K562 (cell line): ENCODE measurements at regions not wholly inside any gene's neighbourhood (a gene's known extent, or its start where the extent isn't known, plus 50 kb on each side); places are given as distances from the start of the nearest gene placed in this dataset.

ENCODE experiments used
- ATAC-seq: fragments of 200-7000 bp; cut with Tn5 transposase; 3 replicates; pipeline ENCODE4 v1.9.1; 2020; ENCODE audit warnings: moderate library complexity
- BruUV-seq: library from RNA; stranded (reverse); fragments of 400-500 nt; replicated peaks from 2 replicates; lab custom pipeline; 2021; lab: Mats Ljungman, UMichigan
- CTCF ChIA-PET: fragments of 300-600 bp; formaldehyde crosslinking; extraction: SDS; loops from one replicate; lab custom pipeline; 2021; ENCODE audit warnings: low intra/inter-chr PET ratio; lab: Yijun Ruan, JAX
- POLR2A ChIA-PET: fragments of 300-600, 350-650 bp; sonication (Branson Sonifier 250); formaldehyde crosslinking; extraction: SDS; loops from one replicate; lab custom pipeline; 2021; ENCODE audit warnings: antibody characterized with exemption, inconsistent platforms; lab: Yijun Ruan, JAX
- DNase-seq, 4 experiments: peaks; one replicate each; pipeline versions ENCODE4 v3.0.0 to v3.0.0-alpha.2; 2011 to 2018; ENCODE audit warnings: low spot score in 3 of 4, mixed read lengths in 3 of 4; ENCODE audit errors: extremely low read depth in 1 of 4
- FAIRE-seq: peaks from 2 replicates; lab custom pipeline; 2011; peaks lifted over from hg19 to GRCh38; lab: Jason Lieb, UNC
- H2AFZ ChIP-seq: 2 replicates; pipeline ENCODE4 v1.6.0; 2011; ENCODE audit warnings: low read depth, low read length, control low read depth, inconsistent platforms
- H3K27ac ChIP-seq: fragments of 200-600 bp; 3 replicates; pipeline ENCODE4 v1.8.0; 2011; ENCODE audit warnings: low read depth, mild to moderate bottlenecking, control low read depth, inconsistent platforms, low read length, moderate library complexity, mixed read lengths; ENCODE audit errors: extremely low read depth
- H3K27me3 ChIP-seq, 2 experiments: fragments of 300-600 bp in 1 of 2; 2 replicates in 1 of 2; 3 replicates in 1 of 2; pipeline versions ENCODE4 v1.6.0 to v1.8.0; 2011; ENCODE audit warnings: inconsistent platforms in 2 of 2, low read length in 2 of 2, mild to moderate bottlenecking in 1 of 2, mixed read lengths in 1 of 2, moderate library complexity in 1 of 2; ENCODE audit not compliant: control insufficient read depth in 2 of 2, insufficient read depth in 2 of 2
- H3K36me3 ChIP-seq: fragments of 300-600 bp; 3 replicates; pipeline ENCODE4 v1.8.0; 2011; ENCODE audit warnings: mild to moderate bottlenecking, low read length, inconsistent platforms; ENCODE audit not compliant: control insufficient read depth, insufficient read depth
- H3K4me1 ChIP-seq, 2 experiments: fragments of 200-600 bp in 1 of 2; replicated peaks in 1 of 2; 2 replicates in 1 of 2; 3 replicates in 1 of 2; pipeline versions ENCODE4 v1.5.1 to v1.8.0; 2011; ENCODE audit warnings: inconsistent platforms in 2 of 2, low read length in 2 of 2, mild to moderate bottlenecking in 1 of 2, mixed read lengths in 1 of 2, moderate library complexity in 1 of 2; ENCODE audit not compliant: control insufficient read depth in 2 of 2, insufficient read depth in 2 of 2
- H3K4me2 ChIP-seq: 2 replicates; pipeline ENCODE4 v1.6.1; 2011; ENCODE audit warnings: low read length, control low read depth, inconsistent platforms, mixed read lengths; ENCODE audit not compliant: insufficient read depth
- H3K4me3 ChIP-seq: fragments of 200-600 bp; sonication (generic), shearing (Covaris generic); 2 replicates; pipeline ENCODE4 v1.5.1; 2016; ENCODE audit warnings: control low read depth, inconsistent platforms
- H3K79me2 ChIP-seq: fragments of 200-600 bp; 3 replicates; pipeline ENCODE4 v1.8.0; 2011; ENCODE audit warnings: low read length, inconsistent platforms; ENCODE audit not compliant: control insufficient read depth, insufficient read depth
- H3K9ac ChIP-seq, 2 experiments: 2 replicates each; pipeline versions ENCODE4 v1.6.0 to v1.6.1; 2011; ENCODE audit warnings: low read depth in 2 of 2, low read length in 2 of 2, control low read depth in 1 of 2, inconsistent platforms in 1 of 2, mild to moderate bottlenecking in 1 of 2, mixed read lengths in 1 of 2; ENCODE audit not compliant: insufficient read depth in 1 of 2
- H3K9me1 ChIP-seq: one replicate; pipeline ENCODE4 v1.6.0; 2011; ENCODE audit warnings: inconsistent platforms, mild to moderate bottlenecking, low read length, moderate library complexity; ENCODE audit not compliant: control insufficient read depth, insufficient read depth
- H3K9me3 ChIP-seq: replicated peaks from 2 replicates; pipeline ENCODE4 v1.5.1; 2011; ENCODE audit warnings: low read depth, low read length, inconsistent platforms; ENCODE audit not compliant: control insufficient read depth, insufficient read depth
- H4K20me1 ChIP-seq: replicated peaks from 2 replicates; pipeline ENCODE4 v1.6.1; 2011; ENCODE audit warnings: low read length, inconsistent platforms, mixed read lengths; ENCODE audit not compliant: control insufficient read depth, insufficient read depth
- RREB1 ChIP-seq: fragments of 250-450 bp; sonication (Bioruptor Pico); IDR thresholded peaks from 2 replicates; pipeline ENCODE4 v1.4.0; 2020
- whole genome bisulfite sequencing: fragments of 100-300 bp; shearing (Covaris generic); methylation state at CpG from one replicate; pipeline ENCODE4 v1.1.6; 2016; ENCODE audit warnings: low coverage, mixed read lengths; ENCODE audit not compliant: insufficient coverage; ENCODE audit errors: missing lambda C conversion rate; 5-methylcytosine and 5-hydroxymethylcytosine counted together
- in situ Hi-C: fragments of 300-500 bp; cut with MboI; formaldehyde crosslinking; loops from 4 replicates; pipeline ENCODE4 v1.15.0; 2018; ENCODE audit warnings: inconsistent platforms, mixed read lengths
- intact Hi-C: fragments of 100-400 bp; cut with micrococcal nuclease; formaldehyde crosslinking; loops from 2 replicates; pipeline ENCODE4 v1.14.2; 2022

GRCh38 chrX:129015381-129015780, 507.9 kb downstream of the SMARCA1 start:
- no peak for TF ChIP-seq RREB1 (CRISPR knock-in tag)
- BruUV-seq = no TSS peak
- Histone ChIP-seq H4K20me1 (no peaks in the 10 kb centered on the region), H3K9me1 (no peaks in the 10 kb centered on the region), H2AFZ (no peak overlapping the region), H3K79me2 (no peaks in the 10 kb centered on the region), H3K36me3 (no peaks in the 10 kb centered on the region), H3K4me2 (no peak overlapping the region), H3K4me1 (no peaks in the 10 kb centered on the region), H3K27me3 (no peaks in the 10 kb centered on the region), H3K27ac (no peak overlapping the region), H3K4me3 (no peak overlapping the region), H3K9me3 (no peaks in the 10 kb centered on the region), H3K9ac (no peak overlapping the region)
- 0% methylated on average over 1 of the region's 1 CpG for WGBS
- ATAC-seq (no peak), DNase-seq (no peak), FAIRE-seq (no peak)
- in situ Hi-C loops (no loop called here), intact Hi-C loops (no loop called here)
- ChIA-PET POLR2A (no interaction called here), CTCF (no interaction called here)
